RWPE2 (cell line): ENCODE measurements at regions not wholly inside any gene's neighbourhood (a gene's known extent, or its start where the extent isn't known, plus 50 kb on each side); places are given as distances from the start of the nearest gene placed in this dataset.
A peak's percentile ranks its signal among the peaks of the same experiment; 100 is the strongest.

Source experiments
- ATAC-seq: fragments of 200-7000 bp; cut with Tn5 transposase; 3 replicates; pipeline ENCODE4 v1.9.1; 2021; ENCODE audit warnings: low read depth
- DNase-seq: peaks from one replicate; pipeline ENCODE4 v3.0.0-alpha.2; 2020; ENCODE audit warnings: low spot score
- H3K27ac ChIP-seq: fragments of 450-650 bp; 2 replicates; pipeline ENCODE4 v1.5.1; 2017; ENCODE audit warnings: mild to moderate bottlenecking; ENCODE audit not compliant: poor library complexity, severe bottlenecking
- H3K27me3 ChIP-seq: fragments of 250-450 bp; sonication (Bioruptor Pico); 2 replicates; pipeline ENCODE4 v1.5.1; 2021; ENCODE audit warnings: mild to moderate bottlenecking, moderate library complexity; ENCODE audit not compliant: insufficient read depth, poor library complexity, severe bottlenecking
- H3K36me3 ChIP-seq: fragments of 250-450 bp; sonication (Bioruptor Pico); 2 replicates; pipeline ENCODE4 v1.5.1; 2020; ENCODE audit warnings: low read depth, mild to moderate bottlenecking, moderate library complexity
- H3K4me1 ChIP-seq: fragments of 250-450 bp; sonication (Bioruptor Pico); 2 replicates; pipeline ENCODE4 v1.5.1; 2021; ENCODE audit warnings: mild to moderate bottlenecking, moderate library complexity; ENCODE audit not compliant: insufficient read depth, poor library complexity, severe bottlenecking
- H3K4me3 ChIP-seq: fragments of 250-450 bp; sonication (Bioruptor Pico); 2 replicates; pipeline ENCODE4 v1.5.1; 2021; ENCODE audit warnings: mild to moderate bottlenecking, moderate library complexity; ENCODE audit not compliant: severe bottlenecking
- H3K9me3 ChIP-seq: fragments of 250-450 bp; sonication (Bioruptor Pico); 2 replicates; pipeline ENCODE4 v1.5.1; 2021; ENCODE audit warnings: mild to moderate bottlenecking, moderate library complexity; ENCODE audit not compliant: severe bottlenecking
- TF ChIP-seq, protein P1 (sequence below): fragments of 450-650 bp; IDR thresholded peaks from one replicate; pipeline ENCODE4 v1.5.1; 2017; ENCODE audit warnings: mild to moderate bottlenecking, moderate library complexity; ENCODE audit not compliant: poor library complexity, severe bottlenecking

DNA sequence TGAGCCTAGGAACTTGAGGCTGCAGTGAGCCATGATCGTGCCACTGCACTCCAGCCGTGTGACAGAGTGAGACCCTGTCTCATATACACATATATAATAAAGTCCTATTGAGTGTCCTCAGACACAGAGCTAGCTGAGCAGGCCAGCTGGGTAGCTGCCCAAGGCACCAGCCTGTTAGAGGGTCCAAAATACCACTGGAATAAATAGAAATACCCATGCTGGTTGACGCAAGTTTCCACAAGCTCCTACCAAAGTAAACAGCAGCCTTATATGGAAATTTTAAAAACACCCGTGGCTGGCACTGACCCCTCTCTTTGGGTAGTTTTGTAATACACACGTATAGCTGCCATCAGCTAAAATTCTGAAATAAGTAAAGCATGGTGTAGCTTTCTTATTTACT is 348.6 kb downstream of the BCOR start:
- Histone ChIP-seq H3K27ac (no peak overlapping the region), H3K4me3 (no peak overlapping the region), H3K4me1 (no peaks in the 10 kb centered on the region), H3K36me3 (no peaks in the 10 kb centered on the region), H3K27me3 (no peaks in the 10 kb centered on the region), H3K9me3 (no peaks in the 10 kb centered on the region)
- TF ChIP-seq, protein P1, sequence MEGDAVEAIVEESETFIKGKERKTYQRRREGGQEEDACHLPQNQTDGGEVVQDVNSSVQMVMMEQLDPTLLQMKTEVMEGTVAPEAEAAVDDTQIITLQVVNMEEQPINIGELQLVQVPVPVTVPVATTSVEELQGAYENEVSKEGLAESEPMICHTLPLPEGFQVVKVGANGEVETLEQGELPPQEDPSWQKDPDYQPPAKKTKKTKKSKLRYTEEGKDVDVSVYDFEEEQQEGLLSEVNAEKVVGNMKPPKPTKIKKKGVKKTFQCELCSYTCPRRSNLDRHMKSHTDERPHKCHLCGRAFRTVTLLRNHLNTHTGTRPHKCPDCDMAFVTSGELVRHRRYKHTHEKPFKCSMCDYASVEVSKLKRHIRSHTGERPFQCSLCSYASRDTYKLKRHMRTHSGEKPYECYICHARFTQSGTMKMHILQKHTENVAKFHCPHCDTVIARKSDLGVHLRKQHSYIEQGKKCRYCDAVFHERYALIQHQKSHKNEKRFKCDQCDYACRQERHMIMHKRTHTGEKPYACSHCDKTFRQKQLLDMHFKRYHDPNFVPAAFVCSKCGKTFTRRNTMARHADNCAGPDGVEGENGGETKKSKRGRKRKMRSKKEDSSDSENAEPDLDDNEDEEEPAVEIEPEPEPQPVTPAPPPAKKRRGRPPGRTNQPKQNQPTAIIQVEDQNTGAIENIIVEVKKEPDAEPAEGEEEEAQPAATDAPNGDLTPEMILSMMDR, result no peak
- DNase-seq, result no peak
- no peak for ATAC-seq

DNA sequence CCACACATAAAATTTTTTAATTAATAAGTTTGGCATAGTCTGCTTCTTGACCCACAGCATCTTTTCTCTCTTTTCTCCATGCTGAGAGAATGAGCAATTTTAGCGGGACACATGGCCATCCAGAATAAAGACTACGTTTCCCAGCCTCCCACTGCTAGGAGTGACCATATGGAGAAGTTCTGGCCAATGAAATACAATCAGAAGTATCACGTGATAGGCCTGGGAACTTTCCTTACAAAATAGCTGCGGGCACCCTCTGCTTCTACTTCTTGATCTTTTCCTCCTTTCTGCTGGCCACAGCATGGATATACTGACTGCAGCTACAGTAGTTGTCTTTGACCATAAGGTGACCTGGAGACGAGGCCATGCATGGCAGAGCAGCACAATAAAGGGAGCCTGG is 348.0 kb downstream of the BCOR start:
- no peaks in the 10 kb centered on the region for H3K9me3 ChIP-seq
- ATAC-seq (no peak), DNase-seq (no peak)
- H3K27me3 ChIP-seq, result no peaks in the 10 kb centered on the region
- H3K36me3 ChIP-seq, result no peaks in the 10 kb centered on the region
- H3K4me3 ChIP-seq, result no peak overlapping the region
- no peaks in the 10 kb centered on the region for H3K4me1 ChIP-seq
- TF ChIP-seq, protein P1, result no peak
- no peak overlapping the region for H3K27ac ChIP-seq

DNA sequence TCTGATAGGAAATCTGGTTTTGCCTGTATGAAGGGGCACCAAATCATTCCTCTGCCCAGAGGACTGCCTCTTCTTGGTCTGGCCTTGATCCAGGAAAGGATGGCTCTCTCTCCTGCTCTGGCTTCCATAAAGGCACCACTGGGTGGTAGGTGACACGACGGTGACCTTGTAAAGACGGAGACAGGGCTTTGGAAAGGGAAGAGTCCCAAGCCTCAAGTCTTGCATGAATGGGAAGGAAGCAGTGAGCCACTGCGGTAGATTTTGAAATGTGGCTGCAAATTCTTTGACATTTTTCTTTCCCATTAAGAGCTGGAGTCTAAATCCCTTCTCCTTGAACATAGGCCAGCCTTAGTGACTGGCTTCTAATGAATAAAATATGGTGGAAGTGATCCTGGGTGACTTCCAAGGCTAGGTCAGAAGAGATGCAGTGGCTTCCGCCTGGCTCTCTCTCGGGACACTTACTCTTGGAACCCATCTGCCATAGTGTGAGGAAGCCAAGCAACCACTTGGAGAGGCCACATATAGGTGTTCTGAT is 347.4 kb downstream of the BCOR start:
- TF ChIP-seq, protein P1, result no peak
- Histone ChIP-seq H3K27me3 (no peaks in the 10 kb centered on the region), H3K4me1 (peaks cover 3% of the 10 kb centered on the region), H3K4me3 (no peak overlapping the region), H3K9me3 (no peaks in the 10 kb centered on the region), H3K36me3 (no peaks in the 10 kb centered on the region), H3K27ac (no peak overlapping the region)
- DNase-seq (no peak), ATAC-seq (no peak)

DNA sequence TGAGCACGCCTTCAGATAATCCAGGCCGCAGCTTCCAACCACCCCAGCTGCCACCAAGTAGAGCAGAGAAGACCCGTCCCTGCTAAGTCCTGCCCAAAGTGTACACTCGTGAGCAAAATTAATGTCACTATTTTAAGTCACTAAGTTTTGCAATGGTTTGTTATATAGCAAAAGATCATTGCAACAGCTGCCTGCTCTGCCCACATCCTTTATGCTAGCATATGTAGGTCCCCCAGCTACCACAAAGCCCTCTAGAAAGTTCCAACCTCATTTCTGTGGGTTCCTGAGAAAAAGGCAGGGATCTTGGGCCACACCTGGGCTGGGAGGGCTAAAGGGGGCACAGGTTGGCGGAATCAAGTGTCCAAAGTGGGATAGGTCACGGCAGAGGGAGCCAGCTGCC is 346.9 kb downstream of the BCOR start:
- H3K36me3 ChIP-seq, result no peaks in the 10 kb centered on the region
- no peaks in the 10 kb centered on the region for H3K27me3 ChIP-seq
- ATAC-seq, result no peak
- peaks cover 5% of the 10 kb centered on the region for H3K4me1 ChIP-seq
- H3K27ac ChIP-seq, result no peak overlapping the region
- DNase-seq, result no peak
- H3K9me3 ChIP-seq, result no peaks in the 10 kb centered on the region
- TF ChIP-seq, protein P1, result no peak
- H3K4me3 ChIP-seq, result no peak overlapping the region

DNA sequence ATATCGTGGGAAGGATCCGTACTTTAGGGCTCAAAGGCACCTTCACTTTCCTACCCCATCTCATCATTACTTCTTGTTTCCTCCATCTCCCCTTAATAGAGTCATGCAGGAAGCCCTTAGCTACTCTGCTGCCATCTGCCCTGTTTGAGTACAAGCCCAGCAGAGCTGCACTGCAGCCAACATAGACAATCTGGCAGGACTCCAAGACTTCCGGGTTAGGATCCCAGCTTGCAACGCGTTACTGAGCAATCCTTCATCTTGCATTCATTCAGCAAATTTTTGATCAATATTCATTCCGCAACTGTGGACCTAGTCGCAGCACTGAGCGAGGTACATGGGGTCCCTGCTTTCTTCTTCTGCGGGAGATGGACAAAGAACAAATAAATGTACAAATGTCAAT is 344.9 kb downstream of the BCOR start:
- TF ChIP-seq, protein P1, result no peak
- Histone ChIP-seq H3K4me1 (peaks cover 9% of the 10 kb centered on the region), H3K27me3 (no peaks in the 10 kb centered on the region), H3K27ac (peak overlapping the region; percentile 74), H3K9me3 (no peaks in the 10 kb centered on the region), H3K4me3 (no peak overlapping the region), H3K36me3 (no peaks in the 10 kb centered on the region)
- no peak for DNase-seq
- no peak for ATAC-seq
